A549 (cell line): ENCODE measurements at regions not wholly inside any gene's neighbourhood (a gene's known extent, or its start where the extent isn't known, plus 50 kb on each side); places are given as distances from the start of the nearest gene placed in this dataset.

ENCODE experiments used
- ATAC-seq, 2 experiments: fragments of 200-7000 bp in 1 of 2; fragments of >200 bp in 1 of 2; cut with Nextera tagmentation in 1 of 2; cut with Tn5 transposase in 1 of 2; 3 replicates each; pipeline versions ENCODE4 v1.8.0 to v1.9.1; 2018 to 2020; ENCODE audit warnings: mild to moderate bottlenecking in 1 of 2, moderate library complexity in 1 of 2
- CTCF ChIA-PET: fragments of 300-600 bp; sonication (Branson Sonifier 250); formaldehyde crosslinking; extraction: SDS; loops from one replicate; lab custom pipeline; 2021; ENCODE audit warnings: antibody characterized with exemption, inconsistent platforms; lab: Yijun Ruan, JAX
- POLR2A ChIA-PET: fragments of 350-600 bp; formaldehyde crosslinking; extraction: SDS; loops from one replicate; lab custom pipeline; 2021; ENCODE audit warnings: antibody characterized with exemption, inconsistent platforms; lab: Yijun Ruan, JAX
- DNase-seq, 2 experiments: peaks; one replicate each; pipeline versions ENCODE4 v3.0.0 to v3.0.0-alpha.2; 2011 to 2016; ENCODE audit warnings: low read depth in 1 of 2, low spot score in 1 of 2
- FAIRE-seq: peaks from 2 replicates; lab custom pipeline; 2011; peaks lifted over from hg19 to GRCh38; lab: Jason Lieb, UNC
- H3K27ac ChIP-seq, 2 experiments: fragments of >200 bp; sonication (Bioruptor Twin); formaldehyde crosslinking; 3 replicates each; pipeline ENCODE4 v1.5.1; 2016 to 2017
- H3K4me1 ChIP-seq: fragments of >200 bp; sonication (Bioruptor Twin); formaldehyde crosslinking; 3 replicates; pipeline ENCODE4 v1.6.1; 2016
- H3K4me2 ChIP-seq: fragments of >200 bp; sonication (Bioruptor Twin); formaldehyde crosslinking; 3 replicates; pipeline ENCODE4 v1.6.1; 2016
- H3K4me3 ChIP-seq: fragments of >200 bp; sonication (Bioruptor Twin); formaldehyde crosslinking; 3 replicates; pipeline ENCODE4 v1.5.1; 2016
- H3K9me3 ChIP-seq: fragments of >200 bp; sonication (Bioruptor Twin); formaldehyde crosslinking; 3 replicates; pipeline ENCODE4 v1.6.1; 2016
- CBX2 ChIP-seq: fragments of 200-600 bp; sonication (generic); IDR thresholded peaks from 2 replicates; pipeline ENCODE4 v1.6.1; 2016; ENCODE audit warnings: low read depth, mild to moderate bottlenecking, borderline replicate concordance
- CHD4 ChIP-seq: fragments of 200-600 bp; sonication (generic); IDR thresholded peaks from 2 replicates; pipeline ENCODE4 v1.6.1; 2016; ENCODE audit warnings: antibody characterized with exemption, mild to moderate bottlenecking, borderline replicate concordance
- E2F6 ChIP-seq: IDR thresholded peaks from 2 replicates; pipeline ENCODE4 v1.6.1; 2012; ENCODE audit warnings: low read depth, borderline replicate concordance
- ELK1 ChIP-seq: fragments of 150-350 bp; IDR thresholded peaks from 2 replicates; pipeline ENCODE4 v1.6.1; 2014; ENCODE audit warnings: low read depth, mild to moderate bottlenecking, low read length
- EP300 ChIP-seq, 2 experiments: fragments of >200 bp; sonication (Bioruptor Twin); formaldehyde crosslinking; IDR thresholded peaks; 2 replicates in 1 of 2; 3 replicates in 1 of 2; pipeline ENCODE4 v1.6.1; 2016 to 2017
- ESRRA ChIP-seq: fragments of 150-350 bp; IDR thresholded peaks from 2 replicates; pipeline ENCODE4 v1.6.1; 2014; ENCODE audit warnings: mild to moderate bottlenecking, low read length, borderline replicate concordance
- FOSB ChIP-seq: fragments of 250-450 bp; sonication (Bioruptor Pico); IDR thresholded peaks from 2 replicates; pipeline ENCODE4 v1.5.0; 2020; ENCODE audit warnings: mild to moderate bottlenecking, moderate library complexity
- FOXS1 ChIP-seq: fragments of 250-450 bp; sonication (Bioruptor Pico); IDR thresholded peaks from 2 replicates; pipeline ENCODE4 v1.5.0; 2020; ENCODE audit warnings: mild to moderate bottlenecking, moderate library complexity
- GATA3 ChIP-seq: IDR thresholded peaks from 2 replicates; pipeline ENCODE4 v1.6.1; 2012; ENCODE audit warnings: borderline replicate concordance
- HES2 ChIP-seq: fragments of >200 bp; sonication (Bioruptor Twin); formaldehyde crosslinking; IDR thresholded peaks from 2 replicates; pipeline ENCODE4 v1.6.1; 2016
- HOXA7 ChIP-seq: fragments of 250-450 bp; sonication (Bioruptor Pico); IDR thresholded peaks from 2 replicates; pipeline ENCODE4 v1.5.0; 2020; ENCODE audit warnings: mild to moderate bottlenecking, moderate library complexity
- JUN ChIP-seq, 2 experiments: fragments of >200 bp; sonication (Bioruptor Twin); formaldehyde crosslinking; IDR thresholded peaks; 2 replicates in 1 of 2; 3 replicates in 1 of 2; pipeline ENCODE4 v1.6.1; 2016 to 2017
- JUNB ChIP-seq: fragments of >200 bp; sonication (Bioruptor Twin); formaldehyde crosslinking; IDR thresholded peaks from 2 replicates; pipeline ENCODE4 v1.6.1; 2016
- KDM1A ChIP-seq: fragments of 200-600 bp; sonication (generic); IDR thresholded peaks from 2 replicates; pipeline ENCODE4 v1.6.1; 2016; ENCODE audit warnings: low read depth, mild to moderate bottlenecking
- MAZ ChIP-seq: fragments of 150-350 bp; IDR thresholded peaks from 2 replicates; pipeline ENCODE4 v1.6.1; 2014; ENCODE audit warnings: antibody characterized with exemption, low read depth, low read length, borderline replicate concordance
- NFE2L2 ChIP-seq: fragments of 150-350 bp; conservative IDR thresholded peaks from 2 replicates; pipeline ENCODE4 v1.6.1; 2014; ENCODE audit warnings: low read length
- NPAS2 ChIP-seq: fragments of 250-450 bp; sonication (Bioruptor Pico); IDR thresholded peaks from 2 replicates; pipeline ENCODE4 v1.8.0; 2022; ENCODE audit warnings: mild to moderate bottlenecking, moderate library complexity, borderline replicate concordance
- PBX3 ChIP-seq: IDR thresholded peaks from 2 replicates; pipeline ENCODE4 v1.6.1; 2012
- POLR2A ChIP-seq: IDR thresholded peaks from 2 replicates; pipeline ENCODE4 v1.6.1; 2012; ENCODE audit warnings: mild to moderate bottlenecking, low read length
- POLR2AphosphoS2 ChIP-seq: conservative IDR thresholded peaks from 2 replicates; pipeline ENCODE4 v1.6.1; 2012; ENCODE audit warnings: low read length, improper control_type of control experiment, inconsistent platforms
- RAD21 ChIP-seq, 2 experiments: fragments of >200 bp in 1 of 2; sonication (Bioruptor Twin) in 1 of 2; formaldehyde crosslinking in 1 of 2; IDR thresholded peaks in 1 of 2; conservative IDR thresholded peaks in 1 of 2; 2 replicates in 1 of 2; 3 replicates in 1 of 2; pipeline ENCODE4 v1.6.1; 2012 to 2018; ENCODE audit warnings: inconsistent platforms in 1 of 2
- RARB ChIP-seq: fragments of 250-450 bp; sonication (Bioruptor Pico); IDR thresholded peaks from 2 replicates; pipeline ENCODE4 v1.8.0; 2021; ENCODE audit warnings: mild to moderate bottlenecking, moderate library complexity
- RNF2 ChIP-seq: fragments of 200-600 bp; sonication (generic); IDR thresholded peaks from 2 replicates; pipeline ENCODE4 v1.6.1; 2016; ENCODE audit warnings: low read depth, mild to moderate bottlenecking, antibody characterized with exemption, moderate library complexity, borderline replicate concordance
- USF2 ChIP-seq: fragments of 450-650 bp; IDR thresholded peaks from 2 replicates; pipeline ENCODE4 v1.6.1; 2014; ENCODE audit warnings: antibody characterized with exemption
- ZFP36 ChIP-seq: fragments of 450-650 bp; IDR thresholded peaks from 2 replicates; pipeline ENCODE4 v1.6.1; 2014; ENCODE audit warnings: borderline replicate concordance; ENCODE audit not compliant: partially characterized antibody
- ZSCAN20 ChIP-seq: fragments of 250-450 bp; sonication (Bioruptor Pico); IDR thresholded peaks from 2 replicates; pipeline ENCODE4 v1.8.0; 2022; ENCODE audit warnings: mild to moderate bottlenecking, moderate library complexity
- WGBS: methylation state at CpG from one replicate; pipeline ENCODE4 v1.1.6; 2017; ENCODE audit errors: missing lambda C conversion rate; 5-methylcytosine and 5-hydroxymethylcytosine counted together

GRCh38 chr2:106990297-106990696 is 104.3 kb upstream of the ST6GAL2 start:
- no peak overlapping the region for H3K27ac ChIP-seq
- WGBS: 62% methylated on average over 3 of the region's 3 CpGs
- CTCF ChIA-PET: no interaction called here
- ATAC-seq: no peak
- H3K4me1 ChIP-seq: 0 out of 3 replicates have a peak, but pooled peaks cover 3% of the 10 kb centered on the region
- DNase-seq: no peak
- TF ChIP-seq NFE2L2 (no peak), KDM1A (no peak), ESRRA (no peak), RAD21 (conservative IDR thresholded peaks at IDR 0.05 in 1 of 2, IDR thresholded peaks at IDR 0.05 in 1 of 2) (no peak), ELK1 (no peak), EP300 (IDR thresholded peaks at IDR 0.05) (no peak), RNF2 (no peak), NPAS2 (CRISPR knock-in tag) (no peak), E2F6 (no peak), PBX3 (no peak), USF2 (no peak), HOXA7 (CRISPR knock-in tag) (no peak), FOXS1 (CRISPR knock-in tag) (no peak), POLR2A (no peak), CHD4 (no peak), MAZ (no peak), CBX2 (no peak)
- FAIRE-seq: no peak
- H3K4me2 ChIP-seq: no peak overlapping the region
- no peak overlapping the region for H3K4me3 ChIP-seq
- POLR2A ChIA-PET: no interaction called here
- H3K9me3 ChIP-seq: no peaks in the 10 kb centered on the region

GRCh38 chr2:106991866-106992265 is 105.9 kb upstream of the ST6GAL2 start:
- peaks cover 15% of the 10 kb centered on the region for H3K4me1 ChIP-seq
- WGBS: 62% methylated on average over 2 of the region's 2 CpGs
- TF ChIP-seq MAZ (no peak), RNF2 (no peak), ZSCAN20 (no peak), ZFP36 (no peak), CHD4 (no peak), PBX3 (no peak), POLR2A (no peak), FOSB (no peak), HES2 (no peak), NPAS2 (CRISPR knock-in tag) (no peak), E2F6 (no peak), RARB (CRISPR knock-in tag) (no peak), POLR2AphosphoS2 (no peak), JUNB (no peak), GATA3 (no peak), JUN (IDR thresholded peaks at IDR 0.05) (no peak)
- TF ChIP-seq, all 56 proteins: peak for 0
- ChIA-PET CTCF (no interaction called here), POLR2A (interaction anchor here (1.4 kb wide), 1 partner anchor 105 kb away, joined by 4 read pairs; no protein-coding TSS in a partner anchor)
- DNase-seq: no peak
- Histone ChIP-seq H3K27ac (peak overlapping the region in 1 of 2 experiments; percentile 40; a peak in 1 of 6 replicates), H3K4me2 (no peak overlapping the region), H3K4me3 (no peak overlapping the region), H3K9me3 (no peaks in the 10 kb centered on the region)
- ATAC-seq: no peak
- no peak for FAIRE-seq
